IMR-90 (cell line): ENCODE measurements at regions not wholly inside any gene's neighbourhood (a gene's known extent, or its start where the extent isn't known, plus 50 kb on each side); places are given as distances from the start of the nearest gene placed in this dataset.

Source experiments
- ATAC-seq: fragments of 200-7000 bp; cut with Tn5 transposase; 2 replicates; pipeline ENCODE4 v1.9.1; 2020; ENCODE audit warnings: low read depth, mild to moderate bottlenecking, moderate library complexity
- BruUV-seq: library from RNA; stranded (reverse); fragments of 400-500 nt; replicated peaks from 2 replicates; lab custom pipeline; 2021; lab: Mats Ljungman, UMichigan
- CTCF ChIA-PET: fragments of 300-600 bp; formaldehyde crosslinking; extraction: SDS; loops from one replicate; lab custom pipeline; 2021; ENCODE audit warnings: antibody characterized with exemption; lab: Yijun Ruan, JAX
- POLR2A ChIA-PET: fragments of 300-600 bp; sonication (Branson Sonifier 250); formaldehyde crosslinking; loops from one replicate; lab custom pipeline; 2022; ENCODE audit warnings: antibody characterized with exemption; ENCODE audit not compliant: unreplicated experiment; lab: Charles Lee
- DNase-seq: peaks from one replicate; pipeline ENCODE4 v3.0.0; 2013
- H2AFZ ChIP-seq: replicated peaks from 2 replicates; pipeline ENCODE3; 2013; ENCODE audit warnings: low read length, mild to moderate bottlenecking; ENCODE audit not compliant: poor library complexity
- H2AK5ac ChIP-seq: 2 replicates; pipeline ENCODE4 v1.6.1; 2013; ENCODE audit warnings: low read depth, low read length, inconsistent platforms
- H2AK9ac ChIP-seq: replicated peaks from 2 replicates; pipeline ENCODE3; 2013; ENCODE audit warnings: mild to moderate bottlenecking, low read depth, low read length, moderate library complexity; ENCODE audit not compliant: poor library complexity
- H2BK120ac ChIP-seq: 2 replicates; pipeline ENCODE4 v1.6.1; 2013; ENCODE audit warnings: low read depth, low read length, inconsistent platforms
- H2BK15ac ChIP-seq: 3 replicates; pipeline ENCODE4 v1.6.1; 2013; ENCODE audit warnings: low read depth, low read length, inconsistent platforms
- H2BK20ac ChIP-seq: 2 replicates; pipeline ENCODE4 v1.6.1; 2013; ENCODE audit warnings: low read depth, mild to moderate bottlenecking, inconsistent platforms, low read length, moderate library complexity
- H2BK5ac ChIP-seq: 2 replicates; pipeline ENCODE4 v1.6.1; 2013; ENCODE audit warnings: mild to moderate bottlenecking, low read depth, low read length, inconsistent platforms; ENCODE audit not compliant: poor library complexity, severe bottlenecking
- H3K14ac ChIP-seq: replicated peaks from 2 replicates; pipeline ENCODE4 v1.6.1; 2013; ENCODE audit warnings: low read depth, low read length, inconsistent platforms
- H3K18ac ChIP-seq: 2 replicates; pipeline ENCODE4 v1.6.1; 2013; ENCODE audit warnings: low read depth, low read length, control low read depth
- H3K23ac ChIP-seq: 2 replicates; pipeline ENCODE4 v1.6.1; 2013; ENCODE audit warnings: low read depth, low read length, inconsistent platforms
- H3K27ac ChIP-seq: 2 replicates; pipeline ENCODE4 v1.5.1; 2013; ENCODE audit warnings: mild to moderate bottlenecking, control low read depth, low read length; ENCODE audit not compliant: insufficient read depth
- H3K27me3 ChIP-seq: 2 replicates; pipeline ENCODE4 v1.6.1; 2013; ENCODE audit warnings: low read length; ENCODE audit not compliant: control insufficient read depth, insufficient read depth
- H3K36me3 ChIP-seq: 2 replicates; pipeline ENCODE4 v1.6.1; 2013; ENCODE audit warnings: low read length, mixed read lengths; ENCODE audit not compliant: control insufficient read depth, insufficient read depth
- H3K4ac ChIP-seq: 2 replicates; pipeline ENCODE4 v1.6.1; 2013; ENCODE audit warnings: low read depth, low read length, inconsistent platforms
- H3K4me1 ChIP-seq: 2 replicates; pipeline ENCODE4 v1.6.1; 2013; ENCODE audit warnings: low read length, mixed read lengths; ENCODE audit not compliant: control insufficient read depth, insufficient read depth
- H3K4me2 ChIP-seq: 2 replicates; pipeline ENCODE4 v1.6.1; 2013; ENCODE audit warnings: low read depth, mild to moderate bottlenecking, control low read depth, low read length, moderate library complexity
- H3K4me3 ChIP-seq: 2 replicates; pipeline ENCODE4 v1.5.1; 2013; ENCODE audit warnings: low read depth, mild to moderate bottlenecking, control low read depth, low read length, moderate library complexity; ENCODE audit not compliant: insufficient read depth
- H3K56ac ChIP-seq: 2 replicates; pipeline ENCODE4 v1.6.1; 2013; ENCODE audit warnings: low read length, inconsistent platforms; ENCODE audit not compliant: insufficient read depth; ENCODE audit errors: extremely low read depth
- H3K79me1 ChIP-seq, 2 experiments: 2 replicates each; pipeline ENCODE4 v1.6.1; 2013; ENCODE audit warnings: low read length in 2 of 2, inconsistent platforms in 1 of 2, low read depth in 1 of 2
- H3K9ac ChIP-seq: 2 replicates; pipeline ENCODE4 v1.6.1; 2013; ENCODE audit warnings: low read depth, low read length, control low read depth
- H3K9me1 ChIP-seq: 2 replicates; pipeline ENCODE4 v1.6.1; 2013; ENCODE audit warnings: low read length, inconsistent platforms; ENCODE audit not compliant: insufficient read depth
- H3K9me3 ChIP-seq: 2 replicates; pipeline ENCODE4 v1.6.1; 2013; ENCODE audit warnings: low read length; ENCODE audit not compliant: control insufficient read depth, insufficient read depth
- H4K20me1 ChIP-seq: 2 replicates; pipeline ENCODE4 v1.6.1; 2013; ENCODE audit warnings: low read length, inconsistent platforms; ENCODE audit not compliant: insufficient read depth
- H4K5ac ChIP-seq: 2 replicates; pipeline ENCODE4 v1.6.1; 2013; ENCODE audit warnings: mild to moderate bottlenecking, low read depth, low read length, control low read depth
- H4K8ac ChIP-seq, 2 experiments: 2 replicates each; pipeline ENCODE4 v1.6.1; 2013; ENCODE audit warnings: low read depth in 2 of 2, low read length in 2 of 2, control low read depth in 1 of 2, inconsistent platforms in 1 of 2
- H4K91ac ChIP-seq: 2 replicates; pipeline ENCODE4 v1.6.1; 2013; ENCODE audit warnings: low read depth, low read length, inconsistent platforms; ENCODE audit not compliant: insufficient read depth
- BHLHE40 ChIP-seq: fragments of 150-350 bp; IDR thresholded peaks from 2 replicates; pipeline ENCODE4 v1.6.1; 2016; ENCODE audit warnings: mild to moderate bottlenecking, low read depth, low read length
- CHD1 ChIP-seq: IDR thresholded peaks from 2 replicates; pipeline ENCODE4 v1.6.1; 2012; ENCODE audit warnings: low read depth, low read length, improper control_type of control experiment
- FOS ChIP-seq: fragments of 150-350 bp; IDR thresholded peaks from 2 replicates; pipeline ENCODE4 v1.6.1; 2016; ENCODE audit warnings: low read depth, low read length
- MAFK ChIP-seq: IDR thresholded peaks from 2 replicates; pipeline ENCODE4 v1.6.1; 2012; ENCODE audit warnings: low read depth, low read length, improper control_type of control experiment
- MAZ ChIP-seq: IDR thresholded peaks from 2 replicates; pipeline ENCODE4 v1.6.1; 2012; ENCODE audit warnings: low read depth, mild to moderate bottlenecking, low read length, improper control_type of control experiment, moderate library complexity, borderline replicate concordance
- NFE2L2 ChIP-seq: fragments of 150-350 bp; IDR thresholded peaks from 2 replicates; pipeline ENCODE4 v1.6.1; 2016; ENCODE audit warnings: low read depth, mild to moderate bottlenecking, low read length
- POLR2A ChIP-seq: IDR thresholded peaks from 2 replicates; pipeline ENCODE4 v1.6.1; 2012; ENCODE audit warnings: mild to moderate bottlenecking, low read depth, low read length
- RAD21 ChIP-seq: IDR thresholded peaks from 2 replicates; pipeline ENCODE4 v1.6.1; 2012; ENCODE audit warnings: low read length, improper control_type of control experiment
- SMC3 ChIP-seq: fragments of 150-350 bp; IDR thresholded peaks from 2 replicates; pipeline ENCODE4 v1.6.1; 2016; ENCODE audit warnings: low read depth, mild to moderate bottlenecking, antibody characterized with exemption, low read length, moderate library complexity
- USF2 ChIP-seq: fragments of 150-350 bp; IDR thresholded peaks from 2 replicates; pipeline ENCODE4 v1.6.1; 2017; ENCODE audit warnings: mild to moderate bottlenecking, antibody characterized with exemption, low read length, low read depth
- WGBS, 2 experiments: methylation state at CpG; one replicate each; pipeline versions ENCODE4 v1.1.5 to v1.1.7; 2013; ENCODE audit warnings: missing lambda C conversion rate in 2 of 2; ENCODE audit not compliant: insufficient read length in 1 of 2; ENCODE audit errors: extremely low coverage in 2 of 2; 5-methylcytosine and 5-hydroxymethylcytosine counted together
- dilution Hi-C: fragments of 300-500 bp; cut with HindIII; formaldehyde crosslinking; loops from one replicate; pipeline ENCODE4 v1.14.3; 2018; ENCODE audit warnings: low sequenced_read_pairs; ENCODE audit not compliant: unreplicated experiment
- in situ Hi-C: fragments of 300-500 bp; cut with MboI; formaldehyde crosslinking; loops from 3 replicates; pipeline ENCODE4 v1.14.3; 2019; ENCODE audit warnings: low sequenced_read_pairs, inconsistent platforms, mixed read lengths
- intact Hi-C: fragments of 100-400 bp; cut with micrococcal nuclease; formaldehyde crosslinking; loops from 2 replicates; pipeline ENCODE4 v1.10.0; 2022
- TF ChIP-seq, protein P1 (sequence below): fragments of 150-350 bp; IDR thresholded peaks from 2 replicates; pipeline ENCODE4 v1.6.1; 2016; ENCODE audit warnings: low read depth, mild to moderate bottlenecking, low read length, moderate library complexity, borderline replicate concordance

DNA sequence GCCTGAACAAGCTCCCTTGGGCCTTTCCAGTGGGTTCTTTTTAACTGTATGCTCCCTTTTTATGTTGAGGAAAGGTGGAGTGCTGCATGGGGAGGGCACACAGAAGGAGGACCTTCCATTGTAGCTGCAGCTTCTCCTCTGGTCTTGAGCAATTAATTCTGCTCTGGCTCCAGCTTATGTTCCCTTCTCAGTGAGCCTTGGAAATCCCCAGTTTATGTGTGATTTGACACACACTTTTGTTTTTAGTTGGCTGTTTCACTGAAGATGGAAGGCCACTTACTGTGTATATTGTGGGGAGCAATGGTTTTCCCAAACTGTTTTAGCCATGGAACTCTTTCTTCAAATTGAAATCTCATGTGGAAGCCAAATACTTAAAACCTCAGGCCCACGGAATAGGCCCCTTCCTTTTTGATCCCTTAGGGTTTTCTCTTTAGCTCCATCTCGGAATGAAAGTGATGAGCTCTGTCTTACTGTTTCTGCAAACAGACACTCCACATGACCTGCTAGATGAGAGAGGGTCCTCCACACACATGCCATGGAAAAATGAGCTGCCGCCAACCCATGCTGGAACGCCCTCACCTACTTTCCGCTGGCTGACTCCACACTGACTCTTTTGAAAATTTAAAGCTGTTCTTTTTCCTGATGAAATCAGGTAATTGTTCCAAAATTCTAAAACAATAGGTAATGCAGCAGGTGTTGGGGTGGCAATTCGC, 280.9 kb upstream of the SIX2 start:
- ATAC-seq (no peak), DNase-seq (peak; percentile 29)
- no peaks in the 10 kb centered on the region for H3K36me3 ChIP-seq
- H4K8ac ChIP-seq = no peak overlapping the region
- no peak overlapping the region for H3K4me3 ChIP-seq
- no peaks in the 10 kb centered on the region for H3K9me1 ChIP-seq
- no CpG with 5 or more reads among the region's 6 CpGs for WGBS, 2 experiments
- H3K14ac ChIP-seq = no peak overlapping the region
- no peaks in the 10 kb centered on the region for H4K20me1 ChIP-seq
- ChIA-PET CTCF (no interaction called here), POLR2A (interaction anchor here (0.5 kb wide), 2 partner anchors 265 to 1355 kb away, joined by 3 to 5 read pairs; no protein-coding TSS in a partner anchor)
- H2BK15ac ChIP-seq = no peak overlapping the region
- H3K23ac ChIP-seq = no peak overlapping the region
- no TSS peak for BruUV-seq
- dilution Hi-C loops (no loop called here), in situ Hi-C loops (no loop called here), intact Hi-C loops (no loop called here)
- no peak overlapping the region for H3K56ac ChIP-seq
- H3K27me3 ChIP-seq = peaks cover 24% of the 10 kb centered on the region
- no peak overlapping the region for H3K27ac ChIP-seq
- no peak overlapping the region for H3K18ac ChIP-seq
- H3K4me2 ChIP-seq = no peak overlapping the region
- TF ChIP-seq MAFK (no peak), NFE2L2 (no peak), POLR2A (no peak), CHD1 (no peak), MAZ (no peak), FOS (no peak), USF2 (no peak), SMC3 (no peak), BHLHE40 (no peak), RAD21 (no peak)
- TF ChIP-seq, protein P1, sequence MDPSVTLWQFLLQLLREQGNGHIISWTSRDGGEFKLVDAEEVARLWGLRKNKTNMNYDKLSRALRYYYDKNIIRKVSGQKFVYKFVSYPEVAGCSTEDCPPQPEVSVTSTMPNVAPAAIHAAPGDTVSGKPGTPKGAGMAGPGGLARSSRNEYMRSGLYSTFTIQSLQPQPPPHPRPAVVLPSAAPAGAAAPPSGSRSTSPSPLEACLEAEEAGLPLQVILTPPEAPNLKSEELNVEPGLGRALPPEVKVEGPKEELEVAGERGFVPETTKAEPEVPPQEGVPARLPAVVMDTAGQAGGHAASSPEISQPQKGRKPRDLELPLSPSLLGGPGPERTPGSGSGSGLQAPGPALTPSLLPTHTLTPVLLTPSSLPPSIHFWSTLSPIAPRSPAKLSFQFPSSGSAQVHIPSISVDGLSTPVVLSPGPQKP = no peak
- no peak overlapping the region for H2BK20ac ChIP-seq
- no peak overlapping the region for H3K4ac ChIP-seq
- no peak overlapping the region for H2AK9ac ChIP-seq
- no peak overlapping the region for H2AFZ ChIP-seq
- H2BK5ac ChIP-seq = no peak overlapping the region
- H3K4me1 ChIP-seq = no peaks in the 10 kb centered on the region
- no peak overlapping the region for H4K91ac ChIP-seq
- no peaks in the 10 kb centered on the region for H3K9me3 ChIP-seq
- H2BK120ac ChIP-seq = no peak overlapping the region
- no peaks in the 10 kb centered on the region for H3K79me1 ChIP-seq
- H3K9ac ChIP-seq = no peak overlapping the region
- no peak overlapping the region for H2AK5ac ChIP-seq
- no peak overlapping the region for H4K5ac ChIP-seq
